ENCODE measurements at regions not wholly inside any gene's neighbourhood (a gene's known extent, or its start where the extent isn't known, plus 50 kb on each side); places are given as distances from the start of the nearest gene placed in this dataset.
"Not testable (repeated sequence)": the region's sequence is repeated elsewhere in the genome, so short reads cannot be mapped to it uniquely, and the experiment has no call there.

GRCh38 chr1:4064150-4064889 is 164.2 kb upstream of the C1orf174 start:
- no peak for DNase-seq (ENCODE audit: low read depth in 2 of 2)

GRCh38 chr1:4066860-4067599 is 167.0 kb upstream of the C1orf174 start:
- no peak for DNase-seq (ENCODE audit: low read depth in 2 of 2)

- no peak for DNase-seq (ENCODE audit: low read depth in 2 of 2)
Observed at GRCh38 chr1:4068076-4068475, 168.0 kb upstream of the C1orf174 start.

GRCh38 chr1:4071653-4072052 is 171.6 kb upstream of the C1orf174 start:
- DNase-seq (ENCODE audit: low read depth in 2 of 2): no peak

- no peak for DNase-seq (ENCODE audit: low read depth in 2 of 2)
Observed at GRCh38 chr1:4072481-4073153, 172.5 kb upstream of the C1orf174 start.

- no peak for DNase-seq (ENCODE audit: low read depth in 2 of 2)
Observed at GRCh38 chr1:4075436-4076225, 175.6 kb upstream of the C1orf174 start.

- DNase-seq (ENCODE audit: low read depth in 2 of 2): no peak
Observed at GRCh38 chr1:4076346-4076745, 176.3 kb upstream of the C1orf174 start.

GRCh38 chr1:4078091-4078962 is 178.3 kb upstream of the C1orf174 start:
- DNase-seq (ENCODE audit: low read depth in 2 of 2): not testable (repeated sequence)

- no peak for DNase-seq (ENCODE audit: low read depth in 2 of 2)
Observed at GRCh38 chr1:4079815-4080214, 179.7 kb upstream of the C1orf174 start.

GRCh38 chr1:4081806-4082711 is 182.0 kb upstream of the C1orf174 start:
- DNase-seq (ENCODE audit: low read depth in 2 of 2): no peak

- no peak for DNase-seq (ENCODE audit: low read depth in 2 of 2)
Observed at GRCh38 chr1:4083231-4084047, 183.4 kb upstream of the C1orf174 start.

- DNase-seq (ENCODE audit: low read depth in 2 of 2): no peak
Observed at GRCh38 chr1:4084048-4084431, 184.0 kb upstream of the C1orf174 start.

GRCh38 chr1:4084446-4084845 is 184.4 kb upstream of the C1orf174 start:
- no peak for DNase-seq (ENCODE audit: low read depth in 2 of 2)

- no peak for DNase-seq (ENCODE audit: low read depth in 2 of 2)
Observed at GRCh38 chr1:4084896-4085295, 184.8 kb upstream of the C1orf174 start.

GRCh38 chr1:4085546-4085945 is 185.5 kb upstream of the C1orf174 start:
- no peak for DNase-seq (ENCODE audit: low read depth in 2 of 2)

- no peak for DNase-seq (ENCODE audit: low read depth in 2 of 2)
Observed at GRCh38 chr1:4086085-4086850, 186.2 kb upstream of the C1orf174 start.

GRCh38 chr1:4086921-4087320 is 186.8 kb upstream of the C1orf174 start:
- DNase-seq (ENCODE audit: low read depth in 2 of 2): no peak
